Ectodermal cell (in vitro differentiated cells): ENCODE measurements at regions not wholly inside any gene's neighbourhood (a gene's known extent, or its start where the extent isn't known, plus 50 kb on each side); places are given as distances from the start of the nearest gene placed in this dataset.
"Not testable (repeated sequence)": the region's sequence is repeated elsewhere in the genome, so short reads cannot be mapped to it uniquely, and the experiment has no call there.

ENCODE experiments used
- H3K27ac ChIP-seq: 2 replicates; pipeline ENCODE4 v1.7.0; 2013; ENCODE audit warnings: mild to moderate bottlenecking, low read depth, low read length; ENCODE audit not compliant: insufficient read depth, poor library complexity, severe bottlenecking
- H3K27me3 ChIP-seq: 2 replicates; pipeline ENCODE4 v1.7.0; 2013; ENCODE audit warnings: mild to moderate bottlenecking, low read length; ENCODE audit not compliant: insufficient read depth, control insufficient read depth, poor library complexity, severe bottlenecking
- H3K36me3 ChIP-seq: one replicate; pipeline ENCODE4 v1.7.0; 2013; ENCODE audit warnings: low read length; ENCODE audit not compliant: control insufficient read depth, insufficient read depth
- H3K4me1 ChIP-seq: one replicate; pipeline ENCODE4 v1.7.0; 2013; ENCODE audit warnings: low read length; ENCODE audit not compliant: control insufficient read depth, insufficient read depth
- H3K4me3 ChIP-seq: 2 replicates; pipeline ENCODE4 v1.7.0; 2013; ENCODE audit warnings: low read depth, low read length, control low read depth; ENCODE audit not compliant: insufficient read depth
- H3K9me3 ChIP-seq: 2 replicates; pipeline ENCODE4 v1.7.0; 2013; ENCODE audit warnings: mild to moderate bottlenecking, low read length, moderate library complexity; ENCODE audit not compliant: control insufficient read depth
- WGBS, 2 experiments: methylation state at CpG; one replicate each; pipeline ENCODE4 v1.1.7; 2013; ENCODE audit warnings: missing lambda C conversion rate in 2 of 2; 5-methylcytosine and 5-hydroxymethylcytosine counted together

GRCh38 chr3:178109691-178110090 lies 426.5 kb upstream of the KCNMB2 start:
- no peaks in the 10 kb centered on the region for H3K27me3 ChIP-seq
- no peaks in the 10 kb centered on the region for H3K9me3 ChIP-seq
- no CpG with 5 or more reads among the region's 2 CpGs for WGBS, 2 experiments
- no peaks in the 10 kb centered on the region for H3K36me3 ChIP-seq
- no peak overlapping the region for H3K4me3 ChIP-seq
- H3K27ac ChIP-seq, result no peak overlapping the region
- H3K4me1 ChIP-seq, result no peaks in the 10 kb centered on the region

DNA sequence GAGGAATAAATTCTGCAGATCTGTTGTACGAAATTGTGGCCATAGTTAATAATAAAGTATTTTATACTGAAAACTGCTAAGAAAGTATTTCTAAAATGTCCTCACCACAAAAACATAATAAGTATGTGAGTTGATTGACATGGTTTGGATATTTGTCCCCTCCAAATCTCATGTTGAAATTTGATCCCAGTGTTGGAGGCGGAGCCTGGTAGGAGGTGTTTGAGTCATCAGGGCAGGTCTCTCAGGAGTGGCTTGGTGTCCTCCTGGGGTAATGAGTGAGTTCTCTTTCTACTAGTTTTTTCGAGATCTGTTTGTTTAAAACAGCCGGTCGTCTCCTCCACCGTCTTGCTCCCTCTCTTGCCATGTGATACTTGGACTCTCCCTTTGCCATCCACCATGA lies 424.1 kb upstream of the KCNMB2 start:
- WGBS, 2 experiments, result 94% methylated on average over 5 of the region's 6 CpGs
- Histone ChIP-seq H3K9me3 (no peaks in the 10 kb centered on the region), H3K27ac (no peak overlapping the region), H3K4me3 (no peak overlapping the region), H3K36me3 (no peaks in the 10 kb centered on the region), H3K4me1 (no peaks in the 10 kb centered on the region), H3K27me3 (no peaks in the 10 kb centered on the region)

- H3K9me3 ChIP-seq, H3K27ac ChIP-seq, H3K4me1 ChIP-seq, H3K4me3 ChIP-seq, H3K27me3 ChIP-seq, H3K36me3 ChIP-seq: not testable (repeated sequence)
- WGBS, 2 experiments, result 92% methylated on average over 1 of the region's 1 CpG; no CpG with 5 or more reads in 1 of the 2 experiments
Observed at GRCh38 chr3:178112552-178112951, 423.7 kb upstream of the KCNMB2 start.

GRCh38 chr3:178117641-178118040 lies 418.6 kb upstream of the KCNMB2 start:
- Histone ChIP-seq H3K4me3 (no peak overlapping the region), H3K9me3 (no peaks in the 10 kb centered on the region), H3K27me3 (no peaks in the 10 kb centered on the region), H3K36me3 (no peaks in the 10 kb centered on the region), H3K4me1 (no peaks in the 10 kb centered on the region), H3K27ac (no peak overlapping the region)
- 90 to 98% methylated on average over 3 of the region's 3 CpGs for WGBS, 2 experiments

DNA sequence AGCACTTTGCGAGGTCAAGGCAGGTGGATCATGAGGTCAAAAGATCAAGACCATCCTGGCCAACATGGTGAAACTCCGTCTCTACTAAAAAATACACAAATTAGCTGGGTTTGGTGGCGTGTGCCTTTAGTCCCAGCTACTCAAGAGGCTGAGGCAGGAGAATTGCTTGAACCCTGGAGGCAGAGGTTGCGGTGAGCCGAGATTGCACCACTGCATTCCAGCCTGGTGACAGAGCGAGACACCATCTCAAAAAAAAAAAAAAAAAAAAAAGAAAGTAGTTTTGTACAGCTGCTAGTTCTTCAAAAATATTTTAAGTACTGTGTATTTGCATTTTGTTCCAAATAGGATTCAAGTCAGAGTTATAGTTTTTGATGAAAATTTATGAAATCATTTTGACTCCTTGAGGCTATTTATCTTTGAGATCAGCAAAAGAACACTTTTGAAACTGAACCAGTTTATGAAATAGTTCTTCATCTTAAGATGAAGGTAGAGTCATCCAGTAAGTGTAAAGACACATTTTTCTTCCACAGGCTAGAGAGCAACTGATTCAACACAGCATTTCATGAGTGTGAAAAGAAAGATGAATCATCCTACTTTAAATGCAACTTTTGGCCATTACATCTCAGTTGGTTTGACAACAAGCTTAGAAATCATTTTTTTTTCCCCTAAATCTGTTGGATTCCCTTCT lies 416.5 kb upstream of the KCNMB2 start:
- H3K9me3 ChIP-seq, H3K4me1 ChIP-seq, H3K36me3 ChIP-seq, H3K4me3 ChIP-seq, H3K27ac ChIP-seq, H3K27me3 ChIP-seq: not testable (repeated sequence)
- 94 to 98% methylated on average over 5 of the region's 6 CpGs for WGBS, 2 experiments

DNA sequence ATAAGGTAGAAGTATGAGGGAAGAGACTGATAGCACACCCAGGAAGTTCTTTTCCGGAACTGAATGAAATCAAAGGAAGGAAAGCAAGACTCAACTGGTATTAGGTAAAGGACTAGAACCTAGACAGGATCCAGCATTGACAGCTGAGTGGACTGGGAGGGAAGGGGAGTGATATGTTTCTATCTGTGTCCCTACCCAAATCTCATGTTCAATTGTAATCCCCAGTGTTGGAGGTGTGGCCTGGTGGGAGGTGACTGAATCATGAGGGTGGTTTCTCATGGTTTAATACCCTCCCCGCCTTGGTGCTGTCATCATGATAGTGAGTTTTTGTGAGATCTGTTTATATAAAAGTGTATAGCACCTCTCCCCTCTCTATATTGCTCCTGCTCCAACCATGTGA lies 415.9 kb upstream of the KCNMB2 start:
- WGBS, 2 experiments, result 96 to 97% methylated on average over 1 to 2 of the region's 2 CpGs
- Histone ChIP-seq H3K27ac (no peak overlapping the region), H3K27me3 (no peaks in the 10 kb centered on the region), H3K4me1 (no peaks in the 10 kb centered on the region), H3K4me3 (no peak overlapping the region), H3K9me3 (no peaks in the 10 kb centered on the region), H3K36me3 (no peaks in the 10 kb centered on the region)

DNA sequence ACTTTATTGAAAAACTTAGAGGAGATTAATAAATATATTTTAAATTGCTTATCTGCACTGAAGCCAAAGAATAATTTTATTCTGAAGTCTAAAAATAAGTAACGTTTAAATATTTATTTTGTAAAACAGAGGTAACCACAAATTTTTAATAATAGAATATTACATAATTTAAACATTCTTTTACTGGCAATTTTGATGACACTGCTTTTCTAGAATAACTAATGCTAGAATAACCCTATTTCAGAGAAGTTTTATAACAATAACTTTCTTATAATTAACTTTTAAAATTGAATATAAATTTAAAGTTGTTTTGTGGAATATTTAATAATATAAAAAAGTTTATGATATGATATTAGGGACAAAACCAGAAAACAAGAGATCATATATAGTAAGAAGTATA lies 409.6 kb upstream of the KCNMB2 start:
- no peak overlapping the region for H3K4me3 ChIP-seq
- no peaks in the 10 kb centered on the region for H3K36me3 ChIP-seq
- H3K27ac ChIP-seq, result no peak overlapping the region
- H3K4me1 ChIP-seq, result no peaks in the 10 kb centered on the region
- no CpG with 5 or more reads among the region's 1 CpG for WGBS, 2 experiments
- H3K9me3 ChIP-seq, result no peaks in the 10 kb centered on the region
- no peaks in the 10 kb centered on the region for H3K27me3 ChIP-seq

DNA sequence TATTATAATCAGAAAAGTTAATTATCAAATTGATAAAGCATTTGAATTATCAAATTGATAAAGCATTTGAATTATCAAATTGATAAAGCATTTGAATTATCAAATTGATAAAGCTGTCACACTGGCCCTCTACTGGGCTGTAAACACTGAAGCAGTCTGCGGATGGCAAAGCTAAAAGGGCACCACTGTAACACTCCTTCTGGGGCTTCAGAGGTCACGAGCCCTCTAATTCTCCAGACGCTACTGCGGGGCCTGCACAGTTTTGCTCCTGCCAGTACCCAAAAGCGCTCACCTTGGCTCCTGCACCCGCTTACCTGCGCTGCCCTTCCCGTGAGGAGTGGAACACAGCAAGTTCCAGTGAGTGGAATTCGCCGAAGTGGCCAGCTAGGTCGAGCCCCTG lies 409.0 kb upstream of the KCNMB2 start:
- no peaks in the 10 kb centered on the region for H3K27me3 ChIP-seq
- no peaks in the 10 kb centered on the region for H3K36me3 ChIP-seq
- WGBS, 2 experiments, result 89 to 95% methylated on average over 11 of the region's 11 CpGs
- no peaks in the 10 kb centered on the region for H3K4me1 ChIP-seq
- no peak overlapping the region for H3K27ac ChIP-seq
- no peak overlapping the region for H3K4me3 ChIP-seq
- H3K9me3 ChIP-seq, result no peaks in the 10 kb centered on the region

GRCh38 chr3:178129109-178129508 lies 407.1 kb upstream of the KCNMB2 start:
- Histone ChIP-seq H3K36me3 (no peaks in the 10 kb centered on the region), H3K4me1 (no peaks in the 10 kb centered on the region), H3K27me3 (no peaks in the 10 kb centered on the region), H3K27ac (no peak overlapping the region), H3K4me3 (no peak overlapping the region), H3K9me3 (no peaks in the 10 kb centered on the region)
- WGBS, 2 experiments, result 91 to 100% methylated on average over 1 of the region's 1 CpG

DNA sequence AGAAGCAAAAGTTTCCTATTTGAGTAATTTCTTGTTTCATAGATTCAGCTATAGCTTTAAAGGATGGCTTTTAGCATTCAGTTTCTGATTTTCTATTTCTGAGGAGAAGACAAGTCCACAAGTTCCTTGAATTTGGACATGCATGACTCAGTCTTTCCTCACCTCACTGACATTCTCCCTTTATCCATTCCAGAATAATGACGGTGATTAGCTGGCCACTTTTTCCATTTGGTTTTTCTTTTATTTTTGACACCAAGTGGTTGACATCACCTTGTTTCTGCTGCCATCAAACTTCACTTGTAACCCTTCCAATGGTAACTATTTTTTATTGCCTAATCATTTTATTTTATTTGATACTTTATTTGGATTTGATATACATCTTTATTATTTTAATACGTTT lies 404.4 kb upstream of the KCNMB2 start:
- 97% methylated on average over 1 of the region's 2 CpGs for WGBS, 2 experiments
- no peaks in the 10 kb centered on the region for H3K27me3 ChIP-seq
- no peaks in the 10 kb centered on the region for H3K4me1 ChIP-seq
- H3K27ac ChIP-seq, result no peak overlapping the region
- H3K9me3 ChIP-seq, result no peaks in the 10 kb centered on the region
- no peaks in the 10 kb centered on the region for H3K36me3 ChIP-seq
- H3K4me3 ChIP-seq, result no peak overlapping the region

GRCh38 chr3:178137206-178137605 lies 399.0 kb upstream of the KCNMB2 start:
- Histone ChIP-seq H3K36me3 (no peaks in the 10 kb centered on the region), H3K27ac (no peak overlapping the region), H3K4me1 (no peaks in the 10 kb centered on the region), H3K27me3 (no peaks in the 10 kb centered on the region), H3K9me3 (no peaks in the 10 kb centered on the region), H3K4me3 (no peak overlapping the region)
- WGBS, 2 experiments, result 89 to 94% methylated on average over 4 of the region's 4 CpGs
